NCI-H128 (cell line): ENCODE measurements at regions not wholly inside any gene's neighbourhood (a gene's known extent, or its start where the extent isn't known, plus 50 kb on each side); places are given as distances from the start of the nearest gene placed in this dataset.

ENCODE experiments used
- DNase-seq: peaks from one replicate; lab custom pipeline; 2025; ENCODE audit not compliant: unreplicated experiment; lab: John Stamatoyannopoulos, UW

DNA sequence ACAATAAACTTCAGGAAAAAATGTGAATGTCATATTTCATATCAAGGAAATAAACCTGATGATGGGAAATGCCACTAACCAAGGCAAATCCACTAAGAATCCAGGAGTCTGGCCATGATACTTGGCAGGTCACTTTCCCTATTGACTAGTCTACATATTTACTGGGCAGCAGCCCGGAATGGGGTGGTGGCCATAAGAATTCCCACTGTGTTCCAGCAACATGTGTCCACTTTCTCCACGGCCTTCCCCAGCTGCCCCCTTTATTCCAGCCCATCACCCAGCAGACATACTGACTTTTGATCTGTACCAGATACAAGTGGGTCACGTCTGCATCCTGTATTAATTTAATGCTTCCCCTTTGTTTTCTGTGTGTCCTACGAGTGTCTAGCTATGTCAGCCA, 234.5 kb upstream of the PRDM1 start:
- no peak for DNase-seq

DNA sequence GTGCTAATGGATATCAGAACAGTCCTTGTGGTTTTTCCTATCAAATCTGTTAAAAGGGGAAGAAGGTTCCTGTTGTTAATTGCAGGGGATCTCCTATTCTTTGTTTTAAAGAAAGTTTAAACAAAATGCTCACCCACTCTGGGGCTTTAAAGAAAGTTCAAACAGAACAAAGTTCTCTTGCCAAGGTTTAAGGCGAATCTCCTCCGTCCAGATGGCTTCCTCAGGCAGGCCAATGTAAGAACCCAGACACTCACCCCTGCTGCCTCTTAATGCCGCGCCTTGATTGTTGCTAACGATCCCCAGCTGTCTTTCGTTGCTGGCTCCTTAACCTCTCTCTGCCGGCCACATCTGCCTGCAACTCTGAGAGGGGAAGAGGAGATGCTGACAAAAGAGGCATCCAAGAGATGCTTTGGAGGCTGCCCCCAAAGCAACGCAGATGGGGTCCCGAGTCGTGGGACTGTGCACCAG, 235.0 kb upstream of the PRDM1 start:
- no peak for DNase-seq

DNA sequence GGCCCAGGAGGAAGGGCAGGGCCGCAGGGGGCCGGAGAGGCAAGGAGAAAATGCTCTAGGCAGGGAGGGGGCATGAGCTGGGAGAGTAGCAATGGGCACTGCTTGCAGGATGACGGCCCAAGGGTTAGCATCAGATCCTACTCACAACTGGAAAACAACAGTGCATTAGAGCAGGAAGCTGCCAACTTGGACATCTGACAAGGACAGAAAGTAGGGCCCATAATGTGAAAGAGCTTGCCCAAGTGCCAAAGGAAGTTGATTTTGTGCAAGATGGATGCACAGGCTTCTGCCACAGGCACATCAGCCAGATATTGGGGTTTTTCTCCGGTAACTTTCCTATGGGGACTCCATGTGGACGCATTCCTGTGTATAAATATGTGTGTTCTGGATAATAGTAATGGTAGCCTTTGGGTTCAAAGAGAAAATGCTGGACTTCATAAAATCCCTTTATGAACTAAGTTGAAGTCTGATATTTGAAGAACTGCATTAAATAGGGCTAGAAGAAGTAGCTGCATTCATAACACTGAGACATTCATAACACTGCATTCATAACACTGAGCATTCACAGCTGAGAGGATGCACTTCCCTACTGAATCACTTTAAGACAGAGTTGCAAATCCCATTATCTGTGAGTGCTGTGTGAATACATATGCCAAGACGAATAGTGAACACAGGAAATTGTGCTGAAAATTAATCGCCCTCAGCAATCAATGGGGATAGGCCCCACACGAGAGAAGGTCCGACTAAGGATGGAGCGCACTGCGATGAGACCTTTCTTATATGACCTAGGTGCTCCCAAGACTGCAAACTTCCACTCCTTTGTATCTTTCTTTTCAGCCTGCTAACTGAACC, 235.6 kb upstream of the PRDM1 start:
- DNase-seq, result no peak

DNA sequence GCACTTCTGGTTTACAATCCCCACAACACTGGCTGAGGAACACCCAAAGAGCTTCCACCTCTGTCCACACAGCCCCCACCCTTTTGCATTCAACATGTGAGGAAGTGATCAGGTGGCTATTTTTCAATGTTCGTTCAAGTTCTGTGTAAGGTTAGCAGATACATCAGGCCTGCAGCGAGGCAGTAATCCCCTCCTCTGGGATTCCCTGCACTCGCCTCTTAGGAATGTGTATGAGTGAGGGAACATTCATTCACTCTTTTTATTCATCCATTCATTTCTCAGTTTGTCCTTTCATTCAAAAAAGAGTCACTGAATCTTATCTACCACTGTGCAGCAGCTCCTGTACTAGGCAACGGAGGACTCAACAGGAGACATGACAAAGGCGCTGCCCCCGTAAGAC, 236.4 kb upstream of the PRDM1 start:
- DNase-seq, result no peak

DNA sequence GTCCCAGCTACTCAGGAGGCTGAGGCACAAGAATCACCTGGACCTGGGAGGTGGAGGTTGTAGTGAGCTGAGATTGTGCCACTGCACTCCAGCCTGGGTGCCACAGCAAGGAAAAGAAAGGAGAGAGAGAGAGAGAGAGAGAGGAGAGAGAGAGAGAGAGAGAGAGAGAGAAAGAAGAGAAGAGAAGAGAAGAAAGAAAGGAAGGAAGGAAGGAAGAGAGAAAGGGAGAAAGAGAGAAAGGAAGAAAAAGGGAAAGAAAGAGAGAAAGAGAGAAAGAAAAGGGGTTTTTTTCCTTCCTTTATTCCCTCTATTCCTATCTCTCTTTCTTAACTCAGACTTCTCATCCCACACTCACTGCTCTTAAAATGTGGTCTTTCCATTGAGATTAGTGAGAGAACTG, 238.7 kb upstream of the PRDM1 start:
- DNase-seq, result no peak

GRCh38 chr6:105844275-105844883, 241.8 kb upstream of the PRDM1 start:
- DNase-seq, result no peak

DNA sequence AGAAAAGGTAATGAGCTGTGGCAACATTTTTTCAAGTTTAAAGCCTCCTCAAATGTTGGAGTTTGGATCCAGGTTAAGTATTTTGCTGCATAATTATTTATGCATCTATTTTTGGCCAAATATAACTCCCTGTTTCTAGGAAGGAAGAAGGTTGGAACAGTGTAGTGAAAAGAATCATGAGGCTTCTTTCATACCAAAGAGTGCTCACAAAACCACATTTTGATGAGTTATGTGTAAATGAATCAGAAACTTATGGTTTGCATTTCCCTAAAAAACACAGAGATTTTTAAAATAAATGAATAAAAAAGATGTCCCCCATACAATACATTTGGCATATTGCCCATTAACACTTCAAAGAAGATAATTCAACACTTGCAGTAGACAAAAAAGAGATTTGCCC, 246.9 kb upstream of the PRDM1 start:
- DNase-seq, result no peak

- DNase-seq, result no peak
Measured at GRCh38 chr6:105838171-105838570, 248.0 kb upstream of the PRDM1 start.

DNA sequence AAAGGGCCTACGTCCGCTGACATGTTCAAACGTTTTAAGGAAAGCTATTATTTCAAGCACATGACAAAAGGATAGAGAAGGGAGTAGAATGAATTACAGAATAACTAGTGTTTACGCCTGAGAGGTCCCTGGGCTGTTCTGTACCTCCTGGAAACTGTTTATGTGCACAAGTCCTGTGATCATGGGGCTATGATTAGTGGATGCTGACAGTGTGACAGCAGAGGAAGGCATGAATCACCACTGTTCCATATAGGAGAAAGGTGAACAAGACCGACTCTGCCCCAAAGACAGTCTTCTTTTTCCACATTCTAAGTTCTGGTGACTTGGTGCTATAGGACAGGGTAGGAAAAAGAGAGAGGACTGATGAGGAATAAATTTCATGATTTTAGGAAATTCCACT, 249.2 kb upstream of the PRDM1 start:
- DNase-seq, result no peak

DNA sequence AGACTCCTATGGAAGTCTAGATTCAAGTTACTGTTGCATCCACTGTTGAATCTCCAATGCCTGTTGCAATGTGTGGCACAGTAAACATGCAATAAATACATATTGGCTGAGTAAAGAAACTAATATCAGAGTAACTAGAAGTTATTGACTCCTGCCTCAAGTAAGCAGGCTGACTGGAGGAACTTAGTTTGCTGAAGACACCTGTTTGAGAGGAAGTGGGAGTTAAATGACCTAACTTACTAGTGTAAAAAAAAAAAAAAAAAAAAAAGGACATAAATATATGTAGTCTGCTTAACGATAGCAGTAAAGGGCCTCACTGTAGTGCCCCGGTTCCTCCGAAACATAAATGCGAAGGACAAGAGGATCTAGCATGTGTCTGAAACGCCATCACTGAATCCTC, 249.8 kb upstream of the PRDM1 start:
- DNase-seq, result no peak

DNA sequence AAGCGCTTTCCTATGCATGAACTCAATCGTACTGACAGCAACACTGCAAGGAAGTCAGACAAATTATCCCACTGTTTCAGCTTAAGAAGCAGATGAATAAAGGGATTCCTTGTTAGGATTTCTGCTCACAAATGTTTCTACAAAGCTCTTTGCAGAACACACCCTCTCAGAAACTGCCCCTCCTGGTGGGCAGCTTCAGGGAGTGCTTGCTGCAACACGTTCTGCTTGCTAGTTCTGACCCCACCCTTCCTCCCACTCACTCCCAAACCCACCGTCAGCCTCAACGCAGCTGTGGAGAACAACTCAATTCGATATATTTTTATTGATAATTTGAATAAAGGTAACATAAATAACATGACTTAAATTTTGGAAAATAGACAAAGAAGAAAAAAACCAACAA, 250.8 kb upstream of the PRDM1 start:
- no peak for DNase-seq

GRCh38 chr6:105833959-105834947, 251.9 kb upstream of the PRDM1 start:
- DNase-seq, result no peak

- no peak for DNase-seq
Measured at GRCh38 chr6:105832313-105832761, 253.8 kb upstream of the PRDM1 start.

- DNase-seq, result no peak
Measured at GRCh38 chr6:105831311-105832097, 254.6 kb upstream of the PRDM1 start.

GRCh38 chr6:105825210-105825609, 260.9 kb upstream of the PRDM1 start:
- DNase-seq, result no peak

DNA sequence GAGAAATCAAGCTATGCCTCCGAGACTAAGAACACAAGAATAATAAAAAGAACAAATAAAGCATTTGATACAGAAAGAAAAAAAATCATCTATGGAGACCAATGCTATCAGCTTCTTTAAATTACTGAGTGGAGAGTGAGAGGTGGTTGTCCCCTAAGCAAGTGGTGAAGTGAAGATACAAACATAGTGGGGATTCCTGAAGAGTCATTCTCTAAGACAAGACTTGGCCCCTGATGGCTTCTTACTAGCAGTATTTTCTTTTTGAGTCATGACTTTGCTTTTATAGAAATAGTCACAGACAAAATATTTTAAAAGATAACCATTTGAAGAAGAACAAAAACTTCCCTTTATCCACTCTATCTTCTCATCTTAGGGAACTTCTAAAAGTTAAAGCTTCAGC, 261.4 kb upstream of the PRDM1 start:
- DNase-seq, result no peak

DNA sequence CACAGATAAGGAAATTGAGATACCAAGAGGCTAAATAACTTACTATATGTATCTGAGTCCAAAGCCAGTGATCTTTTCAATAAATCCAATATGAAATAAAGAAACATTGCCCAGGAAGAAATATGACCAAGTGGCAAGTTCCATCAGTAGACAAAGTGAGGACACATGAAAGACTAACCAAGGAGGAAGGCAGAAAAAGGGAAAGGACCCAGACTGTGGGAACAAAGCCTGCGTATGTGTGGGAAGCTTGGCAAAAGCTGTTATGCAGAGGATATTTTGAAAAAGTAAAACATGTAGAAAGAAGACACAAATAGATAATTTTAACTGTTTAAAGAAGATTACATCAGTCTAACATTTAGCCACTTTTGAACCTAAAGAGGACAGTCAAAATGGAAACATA, 264.4 kb upstream of the PRDM1 start:
- no peak for DNase-seq

DNA sequence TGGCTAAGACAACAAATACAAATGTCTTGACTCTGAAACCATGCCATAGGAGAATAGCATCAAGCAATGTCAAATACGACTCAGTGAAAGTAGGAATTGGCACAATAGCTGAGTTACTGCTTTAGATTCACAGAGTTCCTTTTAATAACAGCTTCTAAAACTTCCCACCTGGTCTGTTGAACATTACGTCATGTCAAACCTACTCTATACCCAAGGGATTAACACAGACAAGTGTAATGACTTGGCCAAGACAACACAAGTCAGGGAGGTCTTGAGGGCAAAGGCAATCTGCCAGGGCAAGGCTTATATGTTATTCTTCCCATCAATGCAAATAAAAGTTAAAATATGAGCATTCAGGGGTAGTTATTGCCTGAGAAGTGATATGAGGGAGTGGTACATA, 265.1 kb upstream of the PRDM1 start:
- no peak for DNase-seq

- DNase-seq, result no peak
Measured at GRCh38 chr6:105819745-105820144, 266.4 kb upstream of the PRDM1 start.

DNA sequence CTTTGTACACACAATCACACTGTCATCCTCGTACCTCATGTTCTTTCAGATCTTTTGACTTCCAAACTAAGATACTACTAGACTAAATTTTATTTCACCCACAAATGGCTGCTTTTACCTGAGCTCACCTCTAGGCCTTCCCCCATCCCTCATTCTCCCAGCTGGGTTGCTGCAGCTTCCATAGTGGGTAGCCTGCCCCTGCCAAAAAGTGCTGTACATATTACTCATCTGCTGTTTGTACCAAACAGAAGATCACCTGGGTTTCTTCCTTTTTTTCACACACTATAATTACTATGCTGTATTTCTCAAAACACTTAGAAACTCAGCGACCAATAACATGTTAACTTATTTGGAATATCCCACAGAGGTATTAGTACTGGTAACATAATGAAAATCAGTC, 267.6 kb upstream of the PRDM1 start:
- no peak for DNase-seq

- DNase-seq, result no peak
Measured at GRCh38 chr6:105817961-105818360, 268.2 kb upstream of the PRDM1 start.
